ENCODE measurements at regions not wholly inside any gene's neighbourhood (a gene's known extent, or its start where the extent isn't known, plus 50 kb on each side); places are given as distances from the start of the nearest gene placed in this dataset.

DNA sequence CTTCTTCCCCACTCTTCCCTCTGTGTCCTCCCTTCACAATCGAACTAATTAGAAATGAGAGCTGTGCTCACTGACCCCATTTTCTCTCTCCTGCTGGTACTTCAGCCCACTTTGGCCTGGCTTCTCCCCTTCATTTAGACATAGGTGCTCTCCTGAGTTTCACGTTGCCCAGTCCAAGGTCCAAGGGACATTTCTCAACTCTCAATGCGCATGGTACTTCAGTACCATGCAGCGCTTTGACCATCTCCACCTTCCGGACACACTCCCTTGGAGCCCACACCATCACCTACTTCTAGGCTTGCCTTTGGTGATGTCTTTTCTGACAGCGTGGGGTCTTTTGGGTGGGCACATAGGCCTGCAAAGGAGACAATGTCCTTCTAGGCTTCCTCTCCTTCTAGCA, 99.7 kb downstream of the ABHD5 start:
- TF ChIP-seq CTCF (IDR thresholded peaks at IDR 0.05; ENCODE audit: low read length) (no peak), EZH2 (IDR thresholded peaks at IDR 0.05; ENCODE audit: borderline replicate concordance, low read length) (no peak)
